Upper lobe of left lung (tissue), 4 donors: ENCODE measurements at regions not wholly inside any gene's neighbourhood (a gene's known extent, or its start where the extent isn't known, plus 50 kb on each side); places are given as distances from the start of the nearest gene placed in this dataset.

Experiments
- EP300 ChIP-seq, 4 donors: sonication (generic); formaldehyde crosslinking; IDR thresholded peaks; one replicate each; pipeline ENCODE4 v1.5.1; 2017; ENCODE audit warnings: antibody characterized with exemption in 4 of 4, control low read depth in 2 of 4
- POLR2A ChIP-seq, 4 donors: fragments of 450-650 bp; IDR thresholded peaks; one replicate each; pipeline ENCODE4 v1.5.1; 2016 to 2017; ENCODE audit warnings: antibody characterized with exemption in 4 of 4, mild to moderate bottlenecking in 2 of 4
- POLR2AphosphoS5 ChIP-seq, 2 donors: sonication (generic); formaldehyde crosslinking; IDR thresholded peaks; one replicate each; pipeline ENCODE4 v1.5.1; 2017; ENCODE audit warnings: antibody characterized with exemption in 2 of 2
- TF ChIP-seq, protein P1 (sequence below), 6 experiments: fragments of 450-650 bp in 4 of 6; fragments of 200-600 bp in 2 of 6; sonication (generic) in 2 of 6; IDR thresholded peaks; one replicate each; pipeline ENCODE4 v1.5.1; 2016 to 2019; ENCODE audit warnings: antibody characterized with exemption in 6 of 6

DNA sequence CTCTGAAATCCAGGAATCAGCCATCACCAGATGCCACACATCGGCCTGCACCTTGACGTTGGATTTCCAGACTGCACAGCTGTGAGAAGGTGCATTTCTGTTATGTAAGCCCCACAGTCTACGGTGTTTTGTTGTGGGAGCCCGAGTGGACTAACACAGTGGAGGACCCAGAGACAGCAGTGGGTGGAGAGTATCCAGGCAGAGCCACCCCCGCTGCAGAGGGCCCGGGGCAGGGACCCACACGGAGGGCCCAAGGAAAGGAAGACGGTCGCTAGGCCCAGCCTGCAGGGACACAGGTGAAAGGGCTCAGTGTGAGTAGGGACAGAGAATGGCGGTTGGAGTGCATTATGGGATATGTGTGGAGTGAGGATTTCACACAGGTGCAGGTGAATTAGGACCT lies 288.3 kb upstream of the AJAP1 start:
- TF ChIP-seq, protein P1, sequence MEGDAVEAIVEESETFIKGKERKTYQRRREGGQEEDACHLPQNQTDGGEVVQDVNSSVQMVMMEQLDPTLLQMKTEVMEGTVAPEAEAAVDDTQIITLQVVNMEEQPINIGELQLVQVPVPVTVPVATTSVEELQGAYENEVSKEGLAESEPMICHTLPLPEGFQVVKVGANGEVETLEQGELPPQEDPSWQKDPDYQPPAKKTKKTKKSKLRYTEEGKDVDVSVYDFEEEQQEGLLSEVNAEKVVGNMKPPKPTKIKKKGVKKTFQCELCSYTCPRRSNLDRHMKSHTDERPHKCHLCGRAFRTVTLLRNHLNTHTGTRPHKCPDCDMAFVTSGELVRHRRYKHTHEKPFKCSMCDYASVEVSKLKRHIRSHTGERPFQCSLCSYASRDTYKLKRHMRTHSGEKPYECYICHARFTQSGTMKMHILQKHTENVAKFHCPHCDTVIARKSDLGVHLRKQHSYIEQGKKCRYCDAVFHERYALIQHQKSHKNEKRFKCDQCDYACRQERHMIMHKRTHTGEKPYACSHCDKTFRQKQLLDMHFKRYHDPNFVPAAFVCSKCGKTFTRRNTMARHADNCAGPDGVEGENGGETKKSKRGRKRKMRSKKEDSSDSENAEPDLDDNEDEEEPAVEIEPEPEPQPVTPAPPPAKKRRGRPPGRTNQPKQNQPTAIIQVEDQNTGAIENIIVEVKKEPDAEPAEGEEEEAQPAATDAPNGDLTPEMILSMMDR (IDR thresholded peaks at IDR 0.05) = no peak
- TF ChIP-seq POLR2A (IDR thresholded peaks at IDR 0.05) (no peak), EP300 (IDR thresholded peaks at IDR 0.05) (no peak), POLR2AphosphoS5 (IDR thresholded peaks at IDR 0.05) (no peak)
